Activated naive CD4-positive, alpha-beta T cell treated with anti-CD3 and anti-CD28 coated beads, Interleukin-2, amount 50 U/mL, for 24 hours (primary cell): ENCODE measurements at regions not wholly inside any gene's neighbourhood (a gene's known extent, or its start where the extent isn't known, plus 50 kb on each side); places are given as distances from the start of the nearest gene placed in this dataset.
"Not testable (repeated sequence)": the region's sequence is repeated elsewhere in the genome, so short reads cannot be mapped to it uniquely, and the experiment has no call there.

Source experiments
- H3K27ac Mint-ChIP-seq: one replicate; pipeline ENCODE4 v1.8.0; 2021; ENCODE audit warnings: mild to moderate bottlenecking, mixed read lengths
- H3K27me3 Mint-ChIP-seq: one replicate; pipeline ENCODE4 v1.8.0; 2021; ENCODE audit warnings: mixed read lengths
- H3K36me3 Mint-ChIP-seq: one replicate; pipeline ENCODE4 v1.8.0; 2021; ENCODE audit warnings: mixed read lengths
- H3K4me1 Mint-ChIP-seq: one replicate; pipeline ENCODE4 v1.8.0; 2021; ENCODE audit warnings: mixed read lengths
- H3K4me3 Mint-ChIP-seq: one replicate; pipeline ENCODE4 v1.8.0; 2021; ENCODE audit warnings: mild to moderate bottlenecking, mixed read lengths
- H3K9me3 Mint-ChIP-seq: one replicate; pipeline ENCODE4 v1.8.0; 2021; ENCODE audit warnings: mixed read lengths

GRCh38 chr6:139702706-139703105 lies 328.3 kb upstream of the CITED2 start:
- no peak overlapping the region for H3K4me3 Mint-ChIP-seq

GRCh38 chr6:139701695-139702094 lies 327.2 kb upstream of the CITED2 start:
- Mint-ChIP-seq H3K4me3 (no peak overlapping the region), H3K27ac (no peak overlapping the region), H3K36me3 (no peaks in the 10 kb centered on the region), H3K27me3 (peaks cover 1% of the 10 kb centered on the region), H3K4me1 (no peaks in the 10 kb centered on the region), H3K9me3 (no peaks in the 10 kb centered on the region)

More at GRCh38 chr6:139702706-139703105, 328.3 kb upstream of the CITED2 start:
- Mint-ChIP-seq H3K27ac (no peak overlapping the region), H3K27me3 (peaks cover 1% of the 10 kb centered on the region), H3K9me3 (no peaks in the 10 kb centered on the region), H3K4me1 (no peaks in the 10 kb centered on the region), H3K36me3 (no peaks in the 10 kb centered on the region)

DNA sequence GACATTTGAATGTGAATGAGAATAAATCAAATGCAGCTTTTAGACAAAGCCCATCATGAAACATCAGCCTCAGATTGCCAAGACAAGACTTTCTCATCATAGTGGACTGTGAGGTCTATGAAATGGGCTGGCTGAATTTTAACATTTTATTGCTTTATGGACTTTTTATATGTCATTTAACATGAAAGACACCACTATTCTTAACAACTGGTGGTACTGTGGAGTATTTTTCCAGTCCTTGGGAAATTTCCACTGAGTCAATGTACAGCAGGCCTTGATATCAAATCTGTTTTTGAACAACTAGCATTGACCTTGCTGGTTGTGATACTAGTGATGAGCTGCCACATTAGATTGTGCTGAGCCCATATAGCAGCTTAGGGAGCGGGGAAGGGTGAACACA lies 326.6 kb upstream of the CITED2 start:
- H3K27me3 Mint-ChIP-seq: peaks cover 1% of the 10 kb centered on the region
- H3K36me3 Mint-ChIP-seq: no peaks in the 10 kb centered on the region
- H3K4me1 Mint-ChIP-seq: no peaks in the 10 kb centered on the region
- H3K9me3 Mint-ChIP-seq: no peaks in the 10 kb centered on the region
- no peak overlapping the region for H3K4me3 Mint-ChIP-seq
- H3K27ac Mint-ChIP-seq: no peak overlapping the region

- Mint-ChIP-seq H3K9me3 (no peaks in the 10 kb centered on the region), H3K4me3 (no peak overlapping the region), H3K27ac (no peak overlapping the region), H3K27me3 (peaks cover 1% of the 10 kb centered on the region), H3K4me1 (no peaks in the 10 kb centered on the region), H3K36me3 (no peaks in the 10 kb centered on the region)
Observed at GRCh38 chr6:139699911-139700310, 325.5 kb upstream of the CITED2 start.

DNA sequence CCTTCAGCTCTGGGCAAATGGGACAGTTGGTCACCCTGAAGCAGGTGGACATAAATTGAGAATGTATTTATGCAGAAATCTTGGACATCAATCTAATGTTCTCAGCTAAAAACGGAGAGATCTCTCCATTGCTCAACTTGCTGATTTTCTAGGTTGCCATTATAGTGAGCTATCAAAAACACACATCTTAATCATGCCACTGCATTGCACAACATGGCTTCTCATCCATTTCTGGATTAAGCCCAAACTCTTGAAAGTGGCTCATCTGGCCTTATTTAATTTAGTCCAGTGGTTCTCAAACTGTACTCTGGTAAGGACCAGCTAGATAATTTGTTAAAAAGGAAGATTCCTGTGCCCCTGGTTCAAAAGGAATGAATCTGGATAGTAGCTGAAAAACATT lies 324.9 kb upstream of the CITED2 start:
- H3K4me3 Mint-ChIP-seq: no peak overlapping the region
- H3K4me1 Mint-ChIP-seq: no peaks in the 10 kb centered on the region
- no peaks in the 10 kb centered on the region for H3K36me3 Mint-ChIP-seq
- no peak overlapping the region for H3K27ac Mint-ChIP-seq
- H3K27me3 Mint-ChIP-seq: peaks cover 1% of the 10 kb centered on the region
- H3K9me3 Mint-ChIP-seq: no peaks in the 10 kb centered on the region

DNA sequence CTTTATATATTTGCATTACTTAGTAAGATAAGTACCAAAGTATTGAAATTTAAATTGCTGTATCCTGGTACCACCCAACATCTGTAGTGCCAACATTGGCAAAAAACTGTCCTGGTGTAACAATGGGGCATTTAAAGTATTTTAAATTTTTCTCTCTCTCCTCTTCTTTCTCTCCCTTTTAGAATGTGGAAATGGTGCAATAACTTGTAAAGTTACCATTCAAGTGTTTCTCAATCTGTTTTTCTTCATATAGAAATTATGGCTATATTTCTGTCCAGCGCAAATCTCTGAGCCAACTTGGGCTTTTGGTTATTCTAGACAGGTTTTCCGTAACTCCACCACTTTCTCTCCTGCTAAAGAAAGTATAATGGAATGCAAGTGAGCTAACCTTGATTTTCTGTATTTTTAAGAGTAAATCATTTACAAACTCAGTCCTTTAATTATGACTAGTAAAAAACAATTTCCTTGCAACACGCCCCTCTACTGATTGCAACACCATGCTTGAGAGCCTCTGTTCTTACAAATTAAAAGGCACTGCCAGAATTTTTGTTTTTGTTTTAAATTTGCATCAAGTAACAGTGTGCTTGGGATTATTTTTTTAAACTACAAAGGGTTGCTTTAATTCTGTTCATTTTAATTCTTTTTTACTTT lies 324.2 kb upstream of the CITED2 start:
- Mint-ChIP-seq H3K4me1 (no peaks in the 10 kb centered on the region), H3K9me3 (no peaks in the 10 kb centered on the region), H3K27me3 (peaks cover 1% of the 10 kb centered on the region), H3K4me3 (no peak overlapping the region), H3K36me3 (no peaks in the 10 kb centered on the region), H3K27ac (peak overlapping the region; percentile 35)

DNA sequence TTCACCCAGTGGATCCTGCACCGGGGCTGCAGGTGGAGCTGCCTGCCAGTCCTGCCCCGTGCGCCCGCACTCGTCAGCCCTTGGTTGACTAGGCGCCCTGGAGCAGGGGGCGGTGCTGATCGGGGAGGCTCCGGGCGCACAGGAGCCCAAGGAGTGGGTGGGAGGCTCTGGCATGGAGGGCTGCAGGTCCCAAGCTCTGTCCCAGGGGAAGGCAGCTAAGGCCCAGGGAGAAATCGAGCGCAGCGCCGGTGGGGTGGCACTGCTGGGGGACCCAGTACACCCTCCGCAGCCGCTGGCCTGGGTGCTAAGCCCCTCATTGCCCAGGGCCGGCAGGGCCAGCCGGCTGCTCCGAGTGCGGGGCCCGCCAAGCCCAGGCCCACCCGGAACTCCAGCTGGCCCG lies 323.4 kb upstream of the CITED2 start:
- H3K27me3 Mint-ChIP-seq, H3K27ac Mint-ChIP-seq, H3K4me3 Mint-ChIP-seq, H3K4me1 Mint-ChIP-seq, H3K36me3 Mint-ChIP-seq, H3K9me3 Mint-ChIP-seq: not testable (repeated sequence)

DNA sequence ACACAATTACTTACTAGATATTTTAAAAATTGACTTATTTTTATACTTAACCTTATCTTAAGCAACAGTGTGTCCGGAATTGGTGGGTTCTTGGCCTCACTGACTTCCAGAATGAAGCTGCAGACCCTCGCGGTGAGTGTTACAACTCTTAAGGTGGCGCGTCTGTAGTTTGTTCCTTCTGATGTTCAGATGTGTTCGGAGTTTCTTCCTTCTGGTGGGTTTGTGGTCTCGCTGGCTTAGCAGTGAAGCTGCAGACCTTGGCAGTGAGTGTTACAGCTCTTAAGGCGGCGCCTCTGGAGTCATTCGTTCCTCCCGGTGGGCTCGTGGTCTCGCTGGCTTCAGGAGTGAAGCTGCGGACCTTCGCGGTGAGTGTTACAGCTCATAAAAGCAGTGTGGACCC lies 322.5 kb upstream of the CITED2 start:
- not testable (repeated sequence) for H3K36me3 Mint-ChIP-seq, H3K27ac Mint-ChIP-seq, H3K27me3 Mint-ChIP-seq, H3K9me3 Mint-ChIP-seq, H3K4me1 Mint-ChIP-seq
- H3K4me3 Mint-ChIP-seq: peak overlapping the region; percentile 26

DNA sequence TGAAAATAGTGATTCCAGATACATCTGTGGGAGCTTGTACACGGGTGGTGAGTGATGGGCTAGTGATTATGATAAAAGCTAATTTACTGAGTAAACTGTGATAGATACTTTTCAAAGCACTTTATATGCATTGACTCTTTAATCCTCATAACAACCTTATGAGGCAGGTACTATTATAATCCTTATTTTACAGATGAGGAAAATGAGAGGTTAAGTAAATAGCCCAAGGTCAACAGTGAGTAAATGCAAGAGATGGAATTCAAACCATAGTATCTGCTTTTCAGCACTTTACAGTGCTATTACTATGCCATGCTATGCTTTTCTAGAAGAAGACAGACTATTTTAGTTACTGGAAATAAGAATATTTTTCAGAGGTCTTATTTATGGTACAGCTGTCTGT lies 320.9 kb upstream of the CITED2 start:
- no peaks in the 10 kb centered on the region for H3K36me3 Mint-ChIP-seq
- H3K27ac Mint-ChIP-seq: no peak overlapping the region
- no peak overlapping the region for H3K4me3 Mint-ChIP-seq
- H3K9me3 Mint-ChIP-seq: no peaks in the 10 kb centered on the region
- H3K4me1 Mint-ChIP-seq: no peaks in the 10 kb centered on the region
- peaks cover 4% of the 10 kb centered on the region for H3K27me3 Mint-ChIP-seq

DNA sequence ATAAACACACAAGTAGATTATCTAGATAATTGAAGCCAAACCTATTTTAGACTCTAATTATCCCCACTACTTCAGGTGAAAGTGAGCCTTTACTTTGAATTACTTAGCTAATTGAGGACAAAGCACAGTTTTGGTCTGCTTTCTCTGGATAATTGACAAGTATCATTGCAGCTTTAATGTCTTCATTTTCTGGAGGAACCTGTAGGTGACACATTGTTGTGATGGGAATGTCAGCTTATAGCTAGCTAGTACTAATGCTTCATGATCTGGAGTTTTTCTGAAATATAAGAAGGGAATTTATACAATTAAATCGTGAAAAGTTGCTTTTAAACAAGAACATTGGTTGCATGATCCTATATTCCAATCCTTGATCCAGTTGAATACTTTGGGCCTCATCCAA lies 319.3 kb upstream of the CITED2 start:
- Mint-ChIP-seq H3K27me3 (peaks cover 4% of the 10 kb centered on the region), H3K4me3 (no peak overlapping the region), H3K36me3 (no peaks in the 10 kb centered on the region), H3K27ac (no peak overlapping the region), H3K9me3 (no peaks in the 10 kb centered on the region), H3K4me1 (no peaks in the 10 kb centered on the region)

GRCh38 chr6:139690007-139690406 lies 315.6 kb upstream of the CITED2 start:
- Mint-ChIP-seq H3K27ac (no peak overlapping the region), H3K36me3 (no peaks in the 10 kb centered on the region), H3K4me1 (no peaks in the 10 kb centered on the region), H3K9me3 (no peaks in the 10 kb centered on the region), H3K4me3 (no peak overlapping the region), H3K27me3 (peaks cover 5% of the 10 kb centered on the region)

- H3K9me3 Mint-ChIP-seq: no peaks in the 10 kb centered on the region
- H3K27ac Mint-ChIP-seq: no peak overlapping the region
- H3K27me3 Mint-ChIP-seq: peaks cover 5% of the 10 kb centered on the region
- H3K4me1 Mint-ChIP-seq: no peaks in the 10 kb centered on the region
- no peaks in the 10 kb centered on the region for H3K36me3 Mint-ChIP-seq
- H3K4me3 Mint-ChIP-seq: no peak overlapping the region
Observed at GRCh38 chr6:139687055-139687454, 312.6 kb upstream of the CITED2 start.

- Mint-ChIP-seq H3K4me3 (no peak overlapping the region), H3K36me3 (no peaks in the 10 kb centered on the region), H3K4me1 (no peaks in the 10 kb centered on the region), H3K9me3 (no peaks in the 10 kb centered on the region), H3K27me3 (peaks cover 5% of the 10 kb centered on the region), H3K27ac (no peak overlapping the region)
Observed at GRCh38 chr6:139686308-139686707, 311.9 kb upstream of the CITED2 start.

GRCh38 chr6:139685009-139685408 lies 310.6 kb upstream of the CITED2 start:
- H3K9me3 Mint-ChIP-seq: no peaks in the 10 kb centered on the region
- H3K4me3 Mint-ChIP-seq: no peak overlapping the region
- no peaks in the 10 kb centered on the region for H3K36me3 Mint-ChIP-seq

DNA sequence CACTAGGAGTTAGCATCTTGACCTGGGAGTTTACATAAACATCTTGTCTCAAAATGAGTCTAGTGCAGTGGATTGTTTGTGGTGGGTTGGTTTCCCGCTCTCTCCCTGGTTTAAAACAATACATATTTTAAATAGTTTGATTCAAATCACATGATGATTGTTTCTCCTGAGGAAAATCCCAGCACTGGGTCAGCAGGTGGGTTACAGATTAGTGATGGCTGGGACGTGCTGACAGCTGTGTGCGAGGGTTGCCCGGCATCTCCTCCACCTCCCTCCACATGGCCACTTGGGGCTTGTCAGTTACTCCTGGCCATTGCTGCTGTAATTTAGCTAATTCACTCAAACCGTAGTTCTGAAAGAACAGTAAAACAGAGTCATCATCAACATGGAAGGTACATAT lies 306.4 kb upstream of the CITED2 start:
- Mint-ChIP-seq H3K4me3 (no peak overlapping the region), H3K9me3 (no peaks in the 10 kb centered on the region), H3K4me1 (no peaks in the 10 kb centered on the region), H3K27ac (no peak overlapping the region), H3K36me3 (no peaks in the 10 kb centered on the region), H3K27me3 (no peaks in the 10 kb centered on the region)

More at GRCh38 chr6:139685009-139685408, 310.6 kb upstream of the CITED2 start:
- Mint-ChIP-seq H3K27me3 (peaks cover 3% of the 10 kb centered on the region), H3K4me1 (no peaks in the 10 kb centered on the region), H3K27ac (no peak overlapping the region)

GRCh38 chr6:139679516-139680179 lies 305.2 kb upstream of the CITED2 start:
- H3K9me3 Mint-ChIP-seq: no peaks in the 10 kb centered on the region
- no peak overlapping the region for H3K27ac Mint-ChIP-seq
- H3K4me3 Mint-ChIP-seq: no peak overlapping the region
- H3K36me3 Mint-ChIP-seq: no peaks in the 10 kb centered on the region
- no peaks in the 10 kb centered on the region for H3K27me3 Mint-ChIP-seq
- H3K4me1 Mint-ChIP-seq: no peaks in the 10 kb centered on the region

GRCh38 chr6:139676718-139677117 lies 302.3 kb upstream of the CITED2 start:
- Mint-ChIP-seq H3K4me1 (no peaks in the 10 kb centered on the region), H3K36me3 (no peaks in the 10 kb centered on the region), H3K27me3 (no peaks in the 10 kb centered on the region), H3K4me3 (no peak overlapping the region), H3K9me3 (no peaks in the 10 kb centered on the region), H3K27ac (no peak overlapping the region)
